PC-3 (cell line): ENCODE measurements at regions not wholly inside any gene's neighbourhood (a gene's known extent, or its start where the extent isn't known, plus 50 kb on each side); places are given as distances from the start of the nearest gene placed in this dataset.
"Not testable (repeated sequence)": the region's sequence is repeated elsewhere in the genome, so short reads cannot be mapped to it uniquely, and the experiment has no call there.

Experiments used
- ATAC-seq: fragments of 200-7000 bp; cut with Tn5 transposase; 2 replicates; pipeline ENCODE4 v1.9.1; 2020; ENCODE audit warnings: mild to moderate bottlenecking, moderate library complexity
- BruUV-seq: library from RNA; stranded (reverse); fragments of 400-500 nt; replicated peaks from 2 replicates; lab custom pipeline; 2021; lab: Mats Ljungman, UMichigan
- CTCF ChIA-PET: fragments of 300-600 bp; sonication (Branson Sonifier 250); formaldehyde crosslinking; loops from one replicate; lab custom pipeline; 2022; ENCODE audit warnings: antibody characterized with exemption; lab: Charles Lee
- POLR2A ChIA-PET: fragments of 300-600 bp; sonication (Branson Sonifier 250); formaldehyde crosslinking; loops from one replicate; lab custom pipeline; 2022; ENCODE audit warnings: antibody characterized with exemption; ENCODE audit not compliant: unreplicated experiment; lab: Charles Lee
- DNase-seq: peaks from one replicate; pipeline ENCODE4 v3.0.0-alpha.2; 2015
- H2AFZ ChIP-seq: fragments of 300-600 bp; sonication (generic); 2 replicates; pipeline ENCODE4 v1.6.0; 2016; ENCODE audit warnings: antibody characterized with exemption, low read length
- H3F3A ChIP-seq: fragments of 300-600 bp; sonication (generic); one replicate; pipeline ENCODE4 v1.6.0; 2017; ENCODE audit warnings: antibody characterized with exemption, low read length, control low read depth, mild to moderate bottlenecking; ENCODE audit not compliant: unreplicated experiment
- H3K27ac ChIP-seq: fragments of 300-600 bp; sonication (generic); 2 replicates; pipeline ENCODE4 v1.5.1; 2016; ENCODE audit warnings: mild to moderate bottlenecking, low read length
- H3K27me3 ChIP-seq: fragments of 300-600 bp; sonication (generic); 2 replicates; pipeline ENCODE4 v1.6.1; 2016; ENCODE audit warnings: low read length, mixed read lengths
- H3K36me3 ChIP-seq: fragments of 300-600 bp; sonication (generic); 2 replicates; pipeline ENCODE4 v1.6.1; 2016; ENCODE audit warnings: low read depth, mixed run types, low read length, mixed read lengths
- H3K4me1 ChIP-seq: fragments of 300-600 bp; sonication (generic); 2 replicates; pipeline ENCODE4 v1.5.1; 2016; ENCODE audit warnings: low read length; ENCODE audit not compliant: insufficient read depth
- H3K4me2 ChIP-seq: fragments of 300-600 bp; sonication (generic); 2 replicates; pipeline ENCODE4 v1.6.0; 2016; ENCODE audit warnings: low read length
- H3K4me3 ChIP-seq: fragments of 300-600 bp; sonication (generic); 2 replicates; pipeline ENCODE4 v1.5.1; 2016; ENCODE audit warnings: mild to moderate bottlenecking, low read length, mixed read lengths
- H3K79me2 ChIP-seq: fragments of 300-600 bp; sonication (generic); 2 replicates; pipeline ENCODE4 v1.6.1; 2017; ENCODE audit warnings: low read length, mixed read lengths
- H3K9ac ChIP-seq: fragments of 300-600 bp; sonication (generic); 2 replicates; pipeline ENCODE4 v1.6.0; 2016; ENCODE audit warnings: mild to moderate bottlenecking, low read length
- H3K9me2 ChIP-seq: fragments of 300-600 bp; sonication (generic); replicated peaks from 2 replicates; pipeline ENCODE4 v1.6.1; 2016; ENCODE audit warnings: mixed run types, low read length, mixed read lengths
- H3K9me3 ChIP-seq: fragments of 300-600 bp; sonication (generic); 2 replicates; pipeline ENCODE4 v1.6.1; 2016; ENCODE audit warnings: low read length, mixed read lengths
- H4K20me1 ChIP-seq: fragments of 300-600 bp; sonication (generic); 2 replicates; pipeline ENCODE4 v1.6.1; 2016; ENCODE audit warnings: low read length, mixed read lengths
- CTCF ChIP-seq: fragments of 300-600 bp; sonication (generic); conservative IDR thresholded peaks from 2 replicates; pipeline ENCODE4 v1.5.1; 2017; ENCODE audit warnings: antibody characterized with exemption, low read depth, mild to moderate bottlenecking, low read length
- EZH2 ChIP-seq: fragments of 300-600 bp; sonication (generic); IDR thresholded peaks from one replicate; pipeline ENCODE4 v1.6.1; 2017; ENCODE audit warnings: antibody characterized with exemption, mild to moderate bottlenecking, low read length; ENCODE audit not compliant: unreplicated experiment
- EZH2phosphoT487 ChIP-seq: fragments of 300-600 bp; sonication (generic); IDR thresholded peaks from 2 replicates; pipeline ENCODE4 v1.6.1; 2018; ENCODE audit warnings: mild to moderate bottlenecking, antibody characterized with exemption, low read length, borderline replicate concordance
- intact Hi-C: fragments of 100-400 bp; cut with micrococcal nuclease; formaldehyde crosslinking; loops from 2 replicates; pipeline ENCODE4 v1.9.0; 2023

DNA sequence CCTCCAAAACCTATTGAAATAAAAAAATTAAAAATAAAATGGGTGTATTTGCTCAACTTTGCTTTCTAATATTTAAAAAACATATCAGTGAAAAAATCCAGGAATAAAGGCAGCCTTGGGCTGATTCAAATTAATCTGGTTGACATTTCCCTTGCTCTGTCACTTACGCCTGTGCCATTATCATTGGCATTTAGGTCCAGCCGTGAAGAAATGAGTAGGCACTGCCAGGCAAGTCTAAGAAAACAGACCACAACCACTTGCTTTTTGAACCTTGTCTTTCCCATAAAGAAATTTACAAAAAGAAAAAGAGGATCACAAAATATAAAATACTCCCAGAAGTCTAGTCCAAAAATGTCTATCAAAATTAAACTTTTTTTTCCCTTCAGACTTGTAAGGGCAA, 59.2 kb upstream of the HBS1L start:
- Histone ChIP-seq H3K4me2 (no peak overlapping the region), H3K36me3 (no peaks in the 10 kb centered on the region), H4K20me1 (no peaks in the 10 kb centered on the region), H3K4me1 (no peaks in the 10 kb centered on the region), H3K9me2 (no peaks in the 10 kb centered on the region), H2AFZ (no peak overlapping the region), H3K4me3 (no peak overlapping the region), H3K79me2 (no peaks in the 10 kb centered on the region), H3F3A (no peaks in the 10 kb centered on the region), H3K27ac (no peak overlapping the region), H3K27me3 (peaks cover 25% of the 10 kb centered on the region; the same call in 1 of the 2 replicates), H3K9me3 (no peaks in the 10 kb centered on the region), H3K9ac (no peak overlapping the region)
- DNase-seq (no peak), ATAC-seq (no peak)
- intact Hi-C loops = no loop called here
- no peak for TF ChIP-seq CTCF
- no peak for TF ChIP-seq EZH2
- no peak for TF ChIP-seq EZH2phosphoT487
- ChIA-PET POLR2A (no interaction called here), CTCF (no interaction called here)
- no TSS peak for BruUV-seq

DNA sequence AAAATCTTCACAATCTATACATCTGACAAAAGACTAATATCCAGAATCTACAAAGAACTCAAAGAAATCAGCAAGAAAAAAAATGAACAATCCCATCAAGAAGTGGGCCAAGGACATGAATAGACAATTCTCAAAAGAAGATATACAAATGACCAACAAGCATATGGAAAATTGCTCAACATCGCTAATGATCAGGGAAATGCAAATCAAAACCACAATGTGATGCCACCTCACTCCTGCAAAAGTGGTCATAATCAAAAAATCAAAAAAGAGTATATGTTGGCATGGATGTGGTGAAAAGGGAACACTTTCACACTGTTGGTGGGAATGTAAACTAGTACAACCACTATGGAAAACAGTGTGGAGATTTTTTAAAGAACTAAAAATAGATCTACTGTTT, 58.3 kb upstream of the HBS1L start:
- H3K36me3 ChIP-seq, DNase-seq, H3K27ac ChIP-seq, POLR2A ChIA-PET, intact Hi-C loops, H4K20me1 ChIP-seq, H3K4me1 ChIP-seq, ATAC-seq, H3F3A ChIP-seq, H3K9ac ChIP-seq, H3K9me3 ChIP-seq, H2AFZ ChIP-seq, H3K79me2 ChIP-seq, CTCF ChIA-PET, H3K4me2 ChIP-seq, H3K9me2 ChIP-seq, BruUV-seq, H3K4me3 ChIP-seq: not testable (repeated sequence)
- H3K27me3 ChIP-seq = peaks cover 25% of the 10 kb centered on the region; the same call in 1 of the 2 replicates

GRCh38 chr6:135110261-135110781, 55.7 kb upstream of the HBS1L start:
- H3K4me1 ChIP-seq, H3K4me2 ChIP-seq, H2AFZ ChIP-seq, ATAC-seq, H3K79me2 ChIP-seq, H3K9me3 ChIP-seq, H3K9ac ChIP-seq, POLR2A ChIA-PET, H3K36me3 ChIP-seq, intact Hi-C loops, H4K20me1 ChIP-seq, H3F3A ChIP-seq, H3K27ac ChIP-seq, BruUV-seq, H3K9me2 ChIP-seq, H3K4me3 ChIP-seq, CTCF ChIA-PET, DNase-seq: not testable (repeated sequence)
- H3K27me3 ChIP-seq = 0 out of 2 replicates have a peak, but pooled peaks cover 11% of the 10 kb centered on the region

- Histone ChIP-seq H3K9me3 (no peaks in the 10 kb centered on the region), H2AFZ (no peak overlapping the region), H3K27me3 (0 out of 2 replicates have a peak, but pooled peaks cover 9% of the 10 kb centered on the region), H3K4me1 (no peaks in the 10 kb centered on the region), H3K9me2 (no peaks in the 10 kb centered on the region), H3K4me2 (no peak overlapping the region), H3K27ac (no peak overlapping the region), H3K9ac (no peak overlapping the region), H4K20me1 (no peaks in the 10 kb centered on the region), H3F3A (no peaks in the 10 kb centered on the region), H3K79me2 (no peaks in the 10 kb centered on the region), H3K4me3 (no peak overlapping the region), H3K36me3 (no peaks in the 10 kb centered on the region)
- TF ChIP-seq EZH2 (no peak), CTCF (no peak), EZH2phosphoT487 (no peak)
- BruUV-seq = no TSS peak
- DNase-seq (no peak), ATAC-seq (no peak)
- intact Hi-C loops = no loop called here
- POLR2A ChIA-PET = no interaction called here
- CTCF ChIA-PET = no interaction called here
These were observed 55.1 kb upstream of the HBS1L start for GRCh38 chr6:135109761-135110160.
